Activated CD8-positive, alpha-beta memory T cell treated with anti-CD3 and anti-CD28 coated beads for 1 hour (primary cell): ENCODE measurements at regions not wholly inside any gene's neighbourhood (a gene's known extent, or its start where the extent isn't known, plus 50 kb on each side); places are given as distances from the start of the nearest gene placed in this dataset.

Experiments used
- DNase-seq, 2 donors: peaks; one replicate each; pipeline ENCODE4 v3.0.0-alpha.2; 2020; ENCODE audit warnings: low read depth in 1 of 2; ENCODE audit errors: extremely low read depth in 1 of 2

- no peak for DNase-seq
Measured at GRCh38 chr6:56378966-56379585, 131.7 kb upstream of the COL21A1 start.

- DNase-seq: no peak
Measured at GRCh38 chr6:56378507-56378906, 131.1 kb upstream of the COL21A1 start.

- no peak for DNase-seq
Measured at GRCh38 chr6:56377295-56377694, 129.9 kb upstream of the COL21A1 start.

GRCh38 chr6:56375806-56376205, 128.4 kb upstream of the COL21A1 start:
- no peak for DNase-seq

GRCh38 chr6:56374841-56375369, 127.5 kb upstream of the COL21A1 start:
- DNase-seq: no peak

- no peak for DNase-seq
Measured at GRCh38 chr6:56372406-56372995, 125.1 kb upstream of the COL21A1 start.

- DNase-seq: no peak
Measured at GRCh38 chr6:56370561-56371211, 123.3 kb upstream of the COL21A1 start.

- DNase-seq: no peak
Measured at GRCh38 chr6:56370127-56370540, 122.8 kb upstream of the COL21A1 start.

GRCh38 chr6:56368491-56368890, 121.1 kb upstream of the COL21A1 start:
- DNase-seq: no peak

GRCh38 chr6:56366141-56366852, 118.9 kb upstream of the COL21A1 start:
- DNase-seq: no peak

GRCh38 chr6:56364827-56365339, 117.5 kb upstream of the COL21A1 start:
- no peak for DNase-seq

GRCh38 chr6:56364431-56364826, 117.0 kb upstream of the COL21A1 start:
- DNase-seq: no peak

- no peak for DNase-seq
Measured at GRCh38 chr6:56363796-56364430, 116.5 kb upstream of the COL21A1 start.

- no peak for DNase-seq
Measured at GRCh38 chr6:56361812-56362211, 114.4 kb upstream of the COL21A1 start.

- peak in 1 of 2 donors; percentile 3 for DNase-seq
Measured at GRCh38 chr6:56359201-56359899, 112.0 kb upstream of the COL21A1 start.

- no peak for DNase-seq
Measured at GRCh38 chr6:56357616-56358373, 110.4 kb upstream of the COL21A1 start.

GRCh38 chr6:56356426-56356825, 109.0 kb upstream of the COL21A1 start:
- DNase-seq: no peak

- no peak for DNase-seq
Measured at GRCh38 chr6:56353860-56354259, 106.5 kb upstream of the COL21A1 start.

GRCh38 chr6:56350628-56351260, 103.4 kb upstream of the COL21A1 start:
- DNase-seq: no peak
